Panc1 (cell line): ENCODE measurements at regions not wholly inside any gene's neighbourhood (a gene's known extent, or its start where the extent isn't known, plus 50 kb on each side); places are given as distances from the start of the nearest gene placed in this dataset.

Experiments used
- ATAC-seq: fragments of 200-7000 bp; cut with Tn5 transposase; 2 replicates; pipeline ENCODE4 v1.9.1; 2020; ENCODE audit warnings: mild to moderate bottlenecking, moderate library complexity
- BruUV-seq: library from RNA; stranded (reverse); fragments of 400-500 nt; replicated peaks from 2 replicates; lab custom pipeline; 2021; lab: Mats Ljungman, UMichigan
- CTCF ChIA-PET: fragments of 300-600 bp; sonication (Branson Sonifier 250); formaldehyde crosslinking; loops from one replicate; lab custom pipeline; 2022; ENCODE audit warnings: antibody characterized with exemption; lab: Charles Lee
- POLR2A ChIA-PET: fragments of 300-600 bp; sonication (Branson Sonifier 250); formaldehyde crosslinking; loops from one replicate; lab custom pipeline; 2022; ENCODE audit warnings: antibody characterized with exemption; lab: Charles Lee
- DNase-seq: peaks from one replicate; pipeline ENCODE4 v3.0.0-alpha.2; 2010; ENCODE audit warnings: low read depth, low spot score
- H3K27ac ChIP-seq: 2 replicates; pipeline ENCODE4 v1.5.1; 2011; ENCODE audit warnings: mild to moderate bottlenecking, low read length, inconsistent platforms
- H3K27me3 ChIP-seq: fragments of 200-500 bp; sonication (Bioruptor generic); 2 replicates; pipeline ENCODE4 v1.6.0; 2014; ENCODE audit warnings: low read length, inconsistent platforms; ENCODE audit not compliant: control insufficient read depth, insufficient read depth
- H3K36me3 ChIP-seq: fragments of 200-500 bp; sonication (Bioruptor generic); 2 replicates; pipeline ENCODE4 v1.5.1; 2014; ENCODE audit warnings: inconsistent platforms, mild to moderate bottlenecking, low read length, moderate library complexity; ENCODE audit not compliant: control insufficient read depth, insufficient read depth
- H3K4me1 ChIP-seq: 2 replicates; pipeline ENCODE4 v1.5.1; 2011; ENCODE audit warnings: inconsistent platforms, mild to moderate bottlenecking, low read length, moderate library complexity; ENCODE audit not compliant: control insufficient read depth, insufficient read depth
- H3K4me3 ChIP-seq, 2 experiments: 2 replicates each; pipeline ENCODE4 v1.5.1; 2011 to 2012; ENCODE audit warnings: low read depth in 2 of 2, low read length in 2 of 2, mild to moderate bottlenecking in 2 of 2, inconsistent platforms in 1 of 2, moderate library complexity in 1 of 2
- H3K9me3 ChIP-seq: fragments of 200-500 bp; sonication (Bioruptor generic); 2 replicates; pipeline ENCODE4 v1.5.1; 2014; ENCODE audit warnings: low read depth, mild to moderate bottlenecking, inconsistent platforms, low read length, moderate library complexity; ENCODE audit not compliant: control insufficient read depth, insufficient read depth
- CTCF ChIP-seq: fragments of 450-650 bp; IDR thresholded peaks from 2 replicates; pipeline ENCODE4 v1.5.1; 2017; ENCODE audit warnings: mild to moderate bottlenecking
- POLR2AphosphoS5 ChIP-seq: IDR thresholded peaks from 2 replicates; pipeline ENCODE4 v1.6.1; 2012; ENCODE audit warnings: mild to moderate bottlenecking, low read depth, low read length, moderate library complexity
- REST ChIP-seq, 2 experiments: IDR thresholded peaks; 2 replicates each; pipeline ENCODE4 v1.6.1; 2011 to 2012; ENCODE audit warnings: low read depth in 2 of 2, control low read depth in 1 of 2, low read length in 1 of 2, mild to moderate bottlenecking in 1 of 2, moderate library complexity in 1 of 2; ENCODE audit not compliant: insufficient read depth in 1 of 2
- SIN3A ChIP-seq: IDR thresholded peaks from 2 replicates; pipeline ENCODE4 v1.6.1; 2012; ENCODE audit warnings: low read depth, mild to moderate bottlenecking, low read length, moderate library complexity, borderline replicate concordance; ENCODE audit not compliant: insufficient read depth
- TCF7L2 ChIP-seq: IDR thresholded peaks from 2 replicates; pipeline ENCODE4 v1.6.1; 2011; ENCODE audit warnings: mild to moderate bottlenecking, low read depth, low read length, inconsistent platforms
- in situ Hi-C: cut with HindIII; loops from 2 replicates; pipeline ENCODE4 v1.10.0; 2016; ENCODE audit warnings: low sequenced_read_pairs, low pct_unique_long_range_greater_than_20kb
- intact Hi-C: fragments of 100-400 bp; cut with micrococcal nuclease; formaldehyde crosslinking; loops from one replicate; pipeline ENCODE4 v1.10.0; 2022; ENCODE audit not compliant: unreplicated experiment

DNA sequence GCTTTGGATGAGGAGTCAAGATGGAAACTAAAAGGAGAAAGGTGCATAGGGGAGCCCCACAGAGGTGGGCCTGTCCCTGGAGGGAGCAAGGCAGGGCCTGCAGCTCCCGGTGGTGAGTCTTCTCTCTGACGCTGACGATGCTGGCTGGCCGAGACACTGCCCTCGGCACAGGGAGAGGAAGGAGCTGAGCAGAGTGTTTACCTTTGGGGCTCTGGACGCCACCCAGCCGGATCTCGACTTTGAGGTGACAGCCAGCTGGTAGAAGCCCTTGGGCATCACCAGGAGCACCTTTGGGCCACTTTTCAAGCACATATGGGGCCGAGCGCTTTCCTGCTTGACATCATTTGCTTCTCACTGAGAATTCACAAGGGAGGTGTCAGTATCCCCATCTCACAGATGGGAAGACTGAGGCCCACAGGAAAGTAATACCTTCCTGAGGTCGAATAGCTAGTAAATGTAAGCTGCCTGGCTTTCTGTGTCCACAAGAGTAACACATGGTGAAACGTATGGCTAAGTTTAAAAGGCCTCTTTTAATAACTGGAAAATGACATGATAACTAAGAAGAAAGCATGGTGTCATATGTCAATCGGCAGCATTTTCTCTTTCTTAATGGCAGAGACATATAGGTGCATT lies 294.3 kb upstream of the TNRC6C start:
- CTCF ChIA-PET, result no interaction called here

DNA sequence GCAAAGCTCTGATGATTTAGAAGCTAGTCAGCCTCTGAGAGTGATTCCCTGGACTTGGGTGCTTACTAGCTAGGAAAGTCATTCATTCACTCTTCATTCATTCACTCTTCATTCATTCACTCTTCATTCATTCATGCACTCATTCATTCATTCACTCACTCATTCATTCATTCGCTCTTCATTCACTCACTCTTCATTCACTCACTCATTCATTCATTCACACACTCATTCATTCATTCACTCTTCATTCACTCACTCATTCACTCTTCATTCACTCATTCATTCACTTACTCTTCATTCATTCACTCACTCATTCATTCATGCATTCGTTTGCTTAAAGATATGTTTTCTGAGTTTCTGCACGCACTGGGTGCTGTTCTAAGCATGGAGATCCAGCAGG lies 292.7 kb upstream of the TNRC6C start:
- Histone ChIP-seq H3K9me3 (peaks cover 13% of the 10 kb centered on the region; the same call in 1 of the 2 replicates), H3K4me1 (no peaks in the 10 kb centered on the region), H3K36me3 (no peaks in the 10 kb centered on the region), H3K4me3 (no peak overlapping the region), H3K27me3 (peaks cover 3% of the 10 kb centered on the region), H3K27ac (no peak overlapping the region)
- in situ Hi-C loops (no loop called here), intact Hi-C loops (no loop called here)
- no peak for ATAC-seq
- ChIA-PET CTCF (no interaction called here), POLR2A (no interaction called here)
- no TSS peak for BruUV-seq
- no peak for TF ChIP-seq REST (IDR thresholded peaks at IDR 0.05; ENCODE audit: insufficient read depth in 1 of 2, low read depth in 2 of 2, low read length in 1 of 2)
- no peak for TF ChIP-seq POLR2AphosphoS5
- no peak for TF ChIP-seq SIN3A
- TF ChIP-seq TCF7L2, result no peak
- no peak for TF ChIP-seq CTCF
- DNase-seq, result no peak

More for the DNA sequence above, 294.3 kb upstream of the TNRC6C start:
- BruUV-seq, result no TSS peak
- in situ Hi-C loops, result no loop called here
- Histone ChIP-seq H3K9me3 (peaks cover 12% of the 10 kb centered on the region; the same call in 1 of the 2 replicates), H3K27ac (no peak overlapping the region), H3K4me1 (no peaks in the 10 kb centered on the region), H3K36me3 (no peaks in the 10 kb centered on the region), H3K4me3 (no peak overlapping the region), H3K27me3 (peaks cover 6% of the 10 kb centered on the region)
- POLR2A ChIA-PET, result no interaction called here
- intact Hi-C loops, result no loop called here
- DNase-seq, result no peak
- TF ChIP-seq REST (IDR thresholded peaks at IDR 0.05; ENCODE audit: insufficient read depth in 1 of 2, low read depth in 2 of 2, low read length in 1 of 2) (no peak), TCF7L2 (no peak)
- no peak for ATAC-seq
